H1 (cell line): ENCODE measurements at regions not wholly inside any gene's neighbourhood (a gene's known extent, or its start where the extent isn't known, plus 50 kb on each side); places are given as distances from the start of the nearest gene placed in this dataset.

Experiments
- CTBP2 ChIP-seq: IDR thresholded peaks from 2 replicates; pipeline ENCODE4 v1.7.0; 2011; ENCODE audit warnings: borderline replicate concordance, mild to moderate bottlenecking, moderate library complexity, mixed read lengths, low read length; ENCODE audit not compliant: insufficient read depth, insufficient read length
- KDM4A ChIP-seq: IDR thresholded peaks from one replicate; pipeline ENCODE4 v1.7.1; 2012; ENCODE audit warnings: low read depth, mild to moderate bottlenecking, moderate library complexity, low read length, inconsistent platforms; ENCODE audit not compliant: severe bottlenecking
- POU5F1 ChIP-seq: IDR thresholded peaks from 2 replicates; pipeline ENCODE4 v1.6.1; 2011; ENCODE audit warnings: low read depth, mild to moderate bottlenecking, low read length, moderate library complexity
- TF ChIP-seq, protein P1 (sequence below): fragments of 300-600 bp; sonication (generic); IDR thresholded peaks from 2 replicates; pipeline ENCODE4 v1.7.1; 2012; ENCODE audit warnings: low read length, moderate library complexity, mild to moderate bottlenecking, inconsistent platforms; ENCODE audit not compliant: insufficient replicate concordance

DNA sequence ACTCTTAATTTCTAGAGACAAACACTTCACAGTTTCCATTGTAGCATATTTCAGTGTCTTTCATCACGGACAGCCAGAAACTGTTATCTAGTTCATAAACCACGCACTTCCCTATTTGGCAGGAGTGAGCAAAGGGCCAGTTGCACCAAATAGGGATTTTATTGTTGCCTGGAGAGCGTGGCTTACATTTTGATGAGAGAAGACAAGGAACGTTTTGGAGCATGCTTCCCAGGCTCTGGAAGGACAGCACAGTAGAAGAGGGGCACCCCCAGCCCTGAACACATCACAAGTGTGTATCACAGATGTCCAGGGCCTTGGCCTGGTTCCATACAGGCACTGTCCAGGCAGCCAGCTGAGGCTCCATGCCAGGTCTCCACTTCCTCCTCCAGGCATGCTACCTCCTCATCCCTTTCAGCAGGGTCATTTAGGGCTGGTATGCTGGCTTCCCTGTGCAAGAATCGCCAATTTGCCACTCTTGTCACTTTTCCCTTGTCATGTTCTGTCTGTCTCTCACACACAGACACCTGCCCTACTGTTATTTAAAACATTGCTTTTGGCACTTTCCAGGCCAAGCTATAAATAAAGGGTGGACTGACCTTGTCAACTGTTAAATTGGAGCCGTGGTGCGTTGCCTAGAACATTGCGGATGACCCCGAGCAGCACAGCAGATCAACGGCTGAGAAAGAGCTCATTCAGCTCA lies 235.0 kb upstream of the GMDS start (continued):
- TF ChIP-seq, protein P1, sequence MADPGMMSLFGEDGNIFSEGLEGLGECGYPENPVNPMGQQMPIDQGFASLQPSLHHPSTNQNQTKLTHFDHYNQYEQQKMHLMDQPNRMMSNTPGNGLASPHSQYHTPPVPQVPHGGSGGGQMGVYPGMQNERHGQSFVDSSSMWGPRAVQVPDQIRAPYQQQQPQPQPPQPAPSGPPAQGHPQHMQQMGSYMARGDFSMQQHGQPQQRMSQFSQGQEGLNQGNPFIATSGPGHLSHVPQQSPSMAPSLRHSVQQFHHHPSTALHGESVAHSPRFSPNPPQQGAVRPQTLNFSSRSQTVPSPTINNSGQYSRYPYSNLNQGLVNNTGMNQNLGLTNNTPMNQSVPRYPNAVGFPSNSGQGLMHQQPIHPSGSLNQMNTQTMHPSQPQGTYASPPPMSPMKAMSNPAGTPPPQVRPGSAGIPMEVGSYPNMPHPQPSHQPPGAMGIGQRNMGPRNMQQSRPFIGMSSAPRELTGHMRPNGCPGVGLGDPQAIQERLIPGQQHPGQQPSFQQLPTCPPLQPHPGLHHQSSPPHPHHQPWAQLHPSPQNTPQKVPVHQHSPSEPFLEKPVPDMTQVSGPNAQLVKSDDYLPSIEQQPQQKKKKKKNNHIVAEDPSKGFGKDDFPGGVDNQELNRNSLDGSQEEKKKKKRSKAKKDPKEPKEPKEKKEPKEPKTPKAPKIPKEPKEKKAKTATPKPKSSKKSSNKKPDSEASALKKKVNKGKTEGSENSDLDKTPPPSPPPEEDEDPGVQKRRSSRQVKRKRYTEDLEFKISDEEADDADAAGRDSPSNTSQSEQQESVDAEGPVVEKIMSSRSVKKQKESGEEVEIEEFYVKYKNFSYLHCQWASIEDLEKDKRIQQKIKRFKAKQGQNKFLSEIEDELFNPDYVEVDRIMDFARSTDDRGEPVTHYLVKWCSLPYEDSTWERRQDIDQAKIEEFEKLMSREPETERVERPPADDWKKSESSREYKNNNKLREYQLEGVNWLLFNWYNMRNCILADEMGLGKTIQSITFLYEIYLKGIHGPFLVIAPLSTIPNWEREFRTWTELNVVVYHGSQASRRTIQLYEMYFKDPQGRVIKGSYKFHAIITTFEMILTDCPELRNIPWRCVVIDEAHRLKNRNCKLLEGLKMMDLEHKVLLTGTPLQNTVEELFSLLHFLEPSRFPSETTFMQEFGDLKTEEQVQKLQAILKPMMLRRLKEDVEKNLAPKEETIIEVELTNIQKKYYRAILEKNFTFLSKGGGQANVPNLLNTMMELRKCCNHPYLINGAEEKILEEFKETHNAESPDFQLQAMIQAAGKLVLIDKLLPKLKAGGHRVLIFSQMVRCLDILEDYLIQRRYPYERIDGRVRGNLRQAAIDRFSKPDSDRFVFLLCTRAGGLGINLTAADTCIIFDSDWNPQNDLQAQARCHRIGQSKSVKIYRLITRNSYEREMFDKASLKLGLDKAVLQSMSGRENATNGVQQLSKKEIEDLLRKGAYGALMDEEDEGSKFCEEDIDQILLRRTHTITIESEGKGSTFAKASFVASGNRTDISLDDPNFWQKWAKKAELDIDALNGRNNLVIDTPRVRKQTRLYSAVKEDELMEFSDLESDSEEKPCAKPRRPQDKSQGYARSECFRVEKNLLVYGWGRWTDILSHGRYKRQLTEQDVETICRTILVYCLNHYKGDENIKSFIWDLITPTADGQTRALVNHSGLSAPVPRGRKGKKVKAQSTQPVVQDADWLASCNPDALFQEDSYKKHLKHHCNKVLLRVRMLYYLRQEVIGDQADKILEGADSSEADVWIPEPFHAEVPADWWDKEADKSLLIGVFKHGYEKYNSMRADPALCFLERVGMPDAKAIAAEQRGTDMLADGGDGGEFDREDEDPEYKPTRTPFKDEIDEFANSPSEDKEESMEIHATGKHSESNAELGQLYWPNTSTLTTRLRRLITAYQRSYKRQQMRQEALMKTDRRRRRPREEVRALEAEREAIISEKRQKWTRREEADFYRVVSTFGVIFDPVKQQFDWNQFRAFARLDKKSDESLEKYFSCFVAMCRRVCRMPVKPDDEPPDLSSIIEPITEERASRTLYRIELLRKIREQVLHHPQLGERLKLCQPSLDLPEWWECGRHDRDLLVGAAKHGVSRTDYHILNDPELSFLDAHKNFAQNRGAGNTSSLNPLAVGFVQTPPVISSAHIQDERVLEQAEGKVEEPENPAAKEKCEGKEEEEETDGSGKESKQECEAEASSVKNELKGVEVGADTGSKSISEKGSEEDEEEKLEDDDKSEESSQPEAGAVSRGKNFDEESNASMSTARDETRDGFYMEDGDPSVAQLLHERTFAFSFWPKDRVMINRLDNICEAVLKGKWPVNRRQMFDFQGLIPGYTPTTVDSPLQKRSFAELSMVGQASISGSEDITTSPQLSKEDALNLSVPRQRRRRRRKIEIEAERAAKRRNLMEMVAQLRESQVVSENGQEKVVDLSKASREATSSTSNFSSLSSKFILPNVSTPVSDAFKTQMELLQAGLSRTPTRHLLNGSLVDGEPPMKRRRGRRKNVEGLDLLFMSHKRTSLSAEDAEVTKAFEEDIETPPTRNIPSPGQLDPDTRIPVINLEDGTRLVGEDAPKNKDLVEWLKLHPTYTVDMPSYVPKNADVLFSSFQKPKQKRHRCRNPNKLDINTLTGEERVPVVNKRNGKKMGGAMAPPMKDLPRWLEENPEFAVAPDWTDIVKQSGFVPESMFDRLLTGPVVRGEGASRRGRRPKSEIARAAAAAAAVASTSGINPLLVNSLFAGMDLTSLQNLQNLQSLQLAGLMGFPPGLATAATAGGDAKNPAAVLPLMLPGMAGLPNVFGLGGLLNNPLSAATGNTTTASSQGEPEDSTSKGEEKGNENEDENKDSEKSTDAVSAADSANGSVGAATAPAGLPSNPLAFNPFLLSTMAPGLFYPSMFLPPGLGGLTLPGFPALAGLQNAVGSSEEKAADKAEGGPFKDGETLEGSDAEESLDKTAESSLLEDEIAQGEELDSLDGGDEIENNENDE: no peak
- TF ChIP-seq KDM4A (no peak), CTBP2 (no peak), POU5F1 (no peak)
